ENCODE measurements at regions not wholly inside any gene's neighbourhood (a gene's known extent, or its start where the extent isn't known, plus 50 kb on each side); places are given as distances from the start of the nearest gene placed in this dataset.

DNA sequence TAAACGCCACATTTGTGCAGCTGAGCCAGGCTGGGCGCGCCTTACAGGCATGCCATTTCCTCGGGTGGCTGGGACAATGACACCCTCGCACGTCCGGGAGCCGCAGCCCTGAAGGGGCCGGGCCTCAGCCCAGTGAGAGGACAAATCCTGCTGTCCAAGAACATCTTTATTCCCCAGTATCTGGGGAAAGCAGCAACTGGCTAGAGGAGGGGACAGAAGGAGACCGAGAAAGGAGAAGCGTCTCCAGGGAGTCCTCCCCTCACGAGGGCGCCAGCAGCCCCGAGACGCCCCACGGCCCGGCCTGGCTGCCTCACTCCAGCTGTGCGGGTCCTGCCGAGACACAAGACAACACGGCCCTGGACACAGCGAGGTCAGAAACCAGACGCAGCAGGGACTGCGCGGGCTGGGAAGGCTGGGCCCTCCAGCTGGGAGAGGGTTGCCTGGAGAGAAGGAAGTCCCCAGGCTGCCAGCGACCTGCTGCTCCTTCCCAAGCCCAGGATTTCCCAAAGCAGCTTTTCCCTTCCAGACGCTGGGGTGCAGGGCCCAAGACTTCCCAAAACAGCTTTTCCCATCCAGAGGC is 130.2 kb downstream of the CHSY1 start:
- Histone ChIP-seq H3K9ac (peak overlapping the region; percentile 85), H3K4me2 (ENCODE audit: unreplicated experiment) (peak overlapping the region; percentile 73), H3K9me2 (ENCODE audit: insufficient read depth) (no peaks in the 10 kb centered on the region), H3K27ac (peak overlapping the region; percentile 49), H2AFZ (peak overlapping the region; percentile 84), H3K4me1 (ENCODE audit: insufficient read depth) (peaks cover 46% of the 10 kb centered on the region), H3K36me3 (ENCODE audit: low read depth) (no peaks in the 10 kb centered on the region), H3K4me3 (peak overlapping the region; percentile 61), H3F3A (ENCODE audit: insufficient read depth) (peaks cover 38% of the 10 kb centered on the region), H3K9me3 (ENCODE audit: low read depth) (no peaks in the 10 kb centered on the region), H4K20me1 (ENCODE audit: insufficient read depth) (no peaks in the 10 kb centered on the region), H3K27me3 (replicated peaks; ENCODE audit: insufficient read depth) (no peaks in the 10 kb centered on the region), H3K79me2 (ENCODE audit: insufficient read depth) (no peaks in the 10 kb centered on the region)
- WGBS, 2 experiments (ENCODE audit: low coverage in 1 of 2, low lambda C conversion rate in 2 of 2, missing lambda C conversion rate in 2 of 2) = 4% methylated on average over 25 to 26 of the region's 26 CpGs
- in situ Hi-C loops (cut with MboI) = no loop called here
- TF ChIP-seq EZH2phosphoT487 (IDR thresholded peaks at IDR 0.05; ENCODE audit: insufficient read depth, low read depth) (no peak), EZH2 (IDR thresholded peaks at IDR 0.05; ENCODE audit: insufficient read depth, poor library complexity, severe bottlenecking) (no peak)
- peak; percentile 77 for DNase-seq

DNA sequence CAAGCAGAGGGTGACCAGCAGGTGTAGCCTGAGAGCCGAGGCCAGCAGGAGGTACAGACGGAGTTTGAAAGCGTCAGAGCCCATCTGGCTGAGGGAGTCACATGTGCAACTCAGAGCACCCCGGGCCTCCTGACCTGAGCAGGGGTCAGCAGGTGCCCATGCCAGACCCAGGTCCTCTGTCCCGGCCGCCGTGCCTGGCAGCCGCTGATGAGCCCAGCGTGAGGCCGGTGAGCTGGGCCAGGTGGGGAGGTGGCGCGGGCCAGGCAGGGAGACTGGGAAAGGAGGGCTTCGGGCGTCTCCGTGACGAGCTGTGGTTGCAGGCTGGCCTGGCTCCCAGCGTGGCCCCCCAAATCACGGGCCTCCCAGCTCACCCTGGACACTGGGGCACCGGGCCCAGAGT is 130.9 kb downstream of the CHSY1 start:
- in situ Hi-C loops (cut with MboI) = no loop called here
- Histone ChIP-seq H3F3A (ENCODE audit: insufficient read depth) (peaks cover 32% of the 10 kb centered on the region), H3K9me2 (ENCODE audit: insufficient read depth) (no peaks in the 10 kb centered on the region), H3K4me2 (ENCODE audit: unreplicated experiment) (no peak overlapping the region), H2AFZ (peak overlapping the region; percentile 84), H3K27ac (no peak overlapping the region), H3K79me2 (ENCODE audit: insufficient read depth) (no peaks in the 10 kb centered on the region), H3K9ac (peak overlapping the region; percentile 85), H3K4me3 (no peak overlapping the region), H3K36me3 (ENCODE audit: low read depth) (no peaks in the 10 kb centered on the region), H3K4me1 (ENCODE audit: insufficient read depth) (peaks cover 46% of the 10 kb centered on the region), H3K9me3 (ENCODE audit: low read depth) (no peaks in the 10 kb centered on the region), H3K27me3 (replicated peaks; ENCODE audit: insufficient read depth) (no peaks in the 10 kb centered on the region), H4K20me1 (ENCODE audit: insufficient read depth) (no peaks in the 10 kb centered on the region)
- WGBS, 2 experiments (ENCODE audit: low coverage in 1 of 2, low lambda C conversion rate in 2 of 2, missing lambda C conversion rate in 2 of 2) = 80 to 82% methylated on average over 19 of the region's 19 CpGs
- no peak for DNase-seq
- TF ChIP-seq EZH2phosphoT487 (IDR thresholded peaks at IDR 0.05; ENCODE audit: insufficient read depth, low read depth) = no peak
- no peak for TF ChIP-seq EZH2 (IDR thresholded peaks at IDR 0.05; ENCODE audit: insufficient read depth, poor library complexity, severe bottlenecking)

DNA sequence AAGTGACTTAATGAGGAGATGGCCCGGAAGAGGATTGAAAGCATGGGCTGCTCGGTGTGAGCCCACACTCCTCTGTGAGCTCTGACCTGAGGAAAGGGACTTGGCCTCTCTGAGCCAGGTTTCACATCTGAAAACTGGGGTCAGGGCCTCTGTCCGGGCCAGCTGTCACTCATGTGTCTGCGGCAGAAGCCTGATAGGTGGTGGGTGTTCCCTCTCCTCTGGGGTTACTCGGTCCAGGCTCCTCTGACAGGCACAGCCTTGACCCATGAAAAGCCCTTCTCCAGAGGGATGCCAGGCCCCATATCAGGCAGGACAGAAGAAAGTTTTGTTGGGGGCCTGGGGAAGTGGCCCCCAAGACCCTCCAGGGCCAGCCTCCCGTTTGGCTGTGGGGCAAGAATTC is 131.4 kb downstream of the CHSY1 start:
- TF ChIP-seq EZH2 (IDR thresholded peaks at IDR 0.05; ENCODE audit: insufficient read depth, poor library complexity, severe bottlenecking) (no peak), EZH2phosphoT487 (IDR thresholded peaks at IDR 0.05; ENCODE audit: insufficient read depth, low read depth) (no peak)
- H3K36me3 ChIP-seq (ENCODE audit: low read depth) = no peaks in the 10 kb centered on the region
- H3K9me3 ChIP-seq (ENCODE audit: low read depth) = no peaks in the 10 kb centered on the region
- H3K9me2 ChIP-seq (ENCODE audit: insufficient read depth) = no peaks in the 10 kb centered on the region
- no peak for DNase-seq
- H3K27ac ChIP-seq = no peak overlapping the region
- no peaks in the 10 kb centered on the region for H3K27me3 ChIP-seq (replicated peaks; ENCODE audit: insufficient read depth)
- H2AFZ ChIP-seq = no peak overlapping the region
- H3F3A ChIP-seq (ENCODE audit: insufficient read depth) = peaks cover 29% of the 10 kb centered on the region
- in situ Hi-C loops (cut with MboI) = no loop called here
- H4K20me1 ChIP-seq (ENCODE audit: insufficient read depth) = no peaks in the 10 kb centered on the region
- H3K79me2 ChIP-seq (ENCODE audit: insufficient read depth) = no peaks in the 10 kb centered on the region
- no peak overlapping the region for H3K4me3 ChIP-seq
- no peak overlapping the region for H3K4me2 ChIP-seq (ENCODE audit: unreplicated experiment)
- WGBS, 2 experiments (ENCODE audit: low coverage in 1 of 2, low lambda C conversion rate in 2 of 2, missing lambda C conversion rate in 2 of 2) = 89 to 90% methylated on average over 6 of the region's 6 CpGs
- H3K9ac ChIP-seq = no peak overlapping the region
- peaks cover 46% of the 10 kb centered on the region for H3K4me1 ChIP-seq (ENCODE audit: insufficient read depth)
